ENCODE measurements at regions not wholly inside any gene's neighbourhood (a gene's known extent, or its start where the extent isn't known, plus 50 kb on each side); places are given as distances from the start of the nearest gene placed in this dataset.
"Not testable (repeated sequence)": the region's sequence is repeated elsewhere in the genome, so short reads cannot be mapped to it uniquely, and the experiment has no call there.

GRCh38 chr2:144724460-144724859 is 204.5 kb upstream of the ZEB2 start:
- TF ChIP-seq POLR2A (IDR thresholded peaks at IDR 0.05), result not testable (repeated sequence)
- TF ChIP-seq, protein P1, sequence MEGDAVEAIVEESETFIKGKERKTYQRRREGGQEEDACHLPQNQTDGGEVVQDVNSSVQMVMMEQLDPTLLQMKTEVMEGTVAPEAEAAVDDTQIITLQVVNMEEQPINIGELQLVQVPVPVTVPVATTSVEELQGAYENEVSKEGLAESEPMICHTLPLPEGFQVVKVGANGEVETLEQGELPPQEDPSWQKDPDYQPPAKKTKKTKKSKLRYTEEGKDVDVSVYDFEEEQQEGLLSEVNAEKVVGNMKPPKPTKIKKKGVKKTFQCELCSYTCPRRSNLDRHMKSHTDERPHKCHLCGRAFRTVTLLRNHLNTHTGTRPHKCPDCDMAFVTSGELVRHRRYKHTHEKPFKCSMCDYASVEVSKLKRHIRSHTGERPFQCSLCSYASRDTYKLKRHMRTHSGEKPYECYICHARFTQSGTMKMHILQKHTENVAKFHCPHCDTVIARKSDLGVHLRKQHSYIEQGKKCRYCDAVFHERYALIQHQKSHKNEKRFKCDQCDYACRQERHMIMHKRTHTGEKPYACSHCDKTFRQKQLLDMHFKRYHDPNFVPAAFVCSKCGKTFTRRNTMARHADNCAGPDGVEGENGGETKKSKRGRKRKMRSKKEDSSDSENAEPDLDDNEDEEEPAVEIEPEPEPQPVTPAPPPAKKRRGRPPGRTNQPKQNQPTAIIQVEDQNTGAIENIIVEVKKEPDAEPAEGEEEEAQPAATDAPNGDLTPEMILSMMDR (IDR thresholded peaks at IDR 0.05), result not testable (repeated sequence)
